SU-DHL-6 (cell line): ENCODE measurements at regions not wholly inside any gene's neighbourhood (a gene's known extent, or its start where the extent isn't known, plus 50 kb on each side); places are given as distances from the start of the nearest gene placed in this dataset.

Experiments used
- CTCF ChIP-seq: fragments of 200-600 bp; sonication (generic); IDR thresholded peaks from one replicate; pipeline ENCODE4 v1.5.1; 2017; ENCODE audit warnings: antibody characterized with exemption, mild to moderate bottlenecking, low read length, moderate library complexity; ENCODE audit not compliant: insufficient read depth, poor library complexity, severe bottlenecking
- EZH2phosphoT487 ChIP-seq: fragments of 200-600 bp; sonication (generic), shearing (Covaris generic); conservative IDR thresholded peaks from 2 replicates; pipeline ENCODE4 v1.6.1; 2018; ENCODE audit warnings: mild to moderate bottlenecking, antibody characterized with exemption, low read length, moderate library complexity, mixed read lengths

- TF ChIP-seq CTCF (no peak), EZH2phosphoT487 (no peak)
These were observed 290.9 kb downstream of the LPIN1 start for GRCh38 chr2:12037301-12037700.
